OCI-LY3 (cell line): ENCODE measurements at regions not wholly inside any gene's neighbourhood (a gene's known extent, or its start where the extent isn't known, plus 50 kb on each side); places are given as distances from the start of the nearest gene placed in this dataset.

Experiments
- H2AFZ ChIP-seq: fragments of 200-600, 300-600 bp; shearing (Covaris generic); 2 replicates; pipeline ENCODE4 v1.6.0; 2014; ENCODE audit warnings: antibody characterized with exemption, low read depth, low read length
- H3K27ac ChIP-seq: fragments of 200-600, 300-600 bp; sonication (generic); 2 replicates; pipeline ENCODE4 v1.5.1; 2014; ENCODE audit warnings: mild to moderate bottlenecking, low read length, moderate library complexity, mixed read lengths
- H3K27me3 ChIP-seq: fragments of 200-600, 300-600 bp; sonication (generic); 2 replicates; pipeline ENCODE4 v1.6.1; 2014; ENCODE audit warnings: low read depth, low read length, mixed read lengths
- H3K36me3 ChIP-seq: fragments of 200-600, 300-600 bp; sonication (generic); replicated peaks from 2 replicates; pipeline ENCODE3; 2014; ENCODE audit warnings: low read depth, low read length, mixed read lengths
- H3K4me1 ChIP-seq: fragments of 300-600, 200-600 bp; sonication (generic); 2 replicates; pipeline ENCODE4 v1.6.1; 2014; ENCODE audit warnings: low read length, mixed read lengths
- H3K4me2 ChIP-seq: fragments of 200-600, 300-600 bp; sonication (generic); 2 replicates; pipeline ENCODE4 v1.6.1; 2014; ENCODE audit warnings: low read length, mixed read lengths
- H3K4me3 ChIP-seq: fragments of 300-600, 200-600 bp; sonication (generic); 2 replicates; pipeline ENCODE4 v1.5.1; 2014; ENCODE audit warnings: antibody characterized with exemption, mild to moderate bottlenecking, low read length, moderate library complexity
- H3K79me2 ChIP-seq: fragments of 300-600, 200-600 bp; shearing (Covaris generic); 2 replicates; pipeline ENCODE4 v1.6.1; 2014; ENCODE audit warnings: mild to moderate bottlenecking, low read length, mixed read lengths
- H3K9ac ChIP-seq: fragments of 300-600, 200-600 bp; shearing (Covaris generic); 2 replicates; pipeline ENCODE4 v1.6.0; 2014; ENCODE audit warnings: mild to moderate bottlenecking, low read length, moderate library complexity
- H3K9me3 ChIP-seq: fragments of 200-600, 300-600 bp; shearing (Covaris generic); 2 replicates; pipeline ENCODE4 v1.6.1; 2014; ENCODE audit warnings: low read length, mixed read lengths; ENCODE audit not compliant: insufficient read depth
- H4K20me1 ChIP-seq: fragments of 200-600, 300-600 bp; sonication (generic); 2 replicates; pipeline ENCODE4 v1.6.1; 2016; ENCODE audit warnings: low read length, mixed read lengths; ENCODE audit not compliant: insufficient read depth
- EZH2phosphoT487 ChIP-seq: fragments of 200-600 bp; shearing (Covaris generic); IDR thresholded peaks from 2 replicates; pipeline ENCODE4 v1.6.1; 2018; ENCODE audit warnings: antibody characterized with exemption, mixed run types, low read depth
- TF ChIP-seq, protein P1 (sequence below): fragments of 200-600, 300-600 bp; sonication (generic); IDR thresholded peaks from 2 replicates; pipeline ENCODE4 v1.5.1; 2014; ENCODE audit warnings: antibody characterized with exemption, low read length, low read depth

DNA sequence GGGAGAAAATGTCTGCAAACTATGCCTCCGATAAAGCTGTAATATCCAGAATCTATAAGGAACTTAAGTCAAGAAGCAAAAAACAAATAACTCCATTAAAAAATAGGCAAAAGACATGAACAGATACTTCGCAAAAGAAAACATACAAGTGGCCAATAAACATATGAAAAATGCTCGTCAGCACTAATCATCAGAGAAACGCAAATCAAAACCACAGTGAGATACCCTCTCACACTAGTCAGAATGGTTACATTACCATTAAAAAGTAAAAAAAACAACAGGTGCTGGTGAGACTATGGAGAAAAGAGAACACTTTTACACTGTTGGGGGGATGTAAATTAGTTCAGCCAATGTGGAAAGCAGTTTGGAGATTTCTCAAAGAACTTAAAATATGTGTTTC, 498.5 kb upstream of the GRM7 start:
- H3K27ac ChIP-seq = no peak overlapping the region
- no peaks in the 10 kb centered on the region for H3K36me3 ChIP-seq
- H4K20me1 ChIP-seq = no peaks in the 10 kb centered on the region
- no peaks in the 10 kb centered on the region for H3K9me3 ChIP-seq
- TF ChIP-seq EZH2phosphoT487 = no peak
- TF ChIP-seq, protein P1, sequence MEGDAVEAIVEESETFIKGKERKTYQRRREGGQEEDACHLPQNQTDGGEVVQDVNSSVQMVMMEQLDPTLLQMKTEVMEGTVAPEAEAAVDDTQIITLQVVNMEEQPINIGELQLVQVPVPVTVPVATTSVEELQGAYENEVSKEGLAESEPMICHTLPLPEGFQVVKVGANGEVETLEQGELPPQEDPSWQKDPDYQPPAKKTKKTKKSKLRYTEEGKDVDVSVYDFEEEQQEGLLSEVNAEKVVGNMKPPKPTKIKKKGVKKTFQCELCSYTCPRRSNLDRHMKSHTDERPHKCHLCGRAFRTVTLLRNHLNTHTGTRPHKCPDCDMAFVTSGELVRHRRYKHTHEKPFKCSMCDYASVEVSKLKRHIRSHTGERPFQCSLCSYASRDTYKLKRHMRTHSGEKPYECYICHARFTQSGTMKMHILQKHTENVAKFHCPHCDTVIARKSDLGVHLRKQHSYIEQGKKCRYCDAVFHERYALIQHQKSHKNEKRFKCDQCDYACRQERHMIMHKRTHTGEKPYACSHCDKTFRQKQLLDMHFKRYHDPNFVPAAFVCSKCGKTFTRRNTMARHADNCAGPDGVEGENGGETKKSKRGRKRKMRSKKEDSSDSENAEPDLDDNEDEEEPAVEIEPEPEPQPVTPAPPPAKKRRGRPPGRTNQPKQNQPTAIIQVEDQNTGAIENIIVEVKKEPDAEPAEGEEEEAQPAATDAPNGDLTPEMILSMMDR = no peak
- H3K27me3 ChIP-seq = no peaks in the 10 kb centered on the region
- no peaks in the 10 kb centered on the region for H3K79me2 ChIP-seq
- no peaks in the 10 kb centered on the region for H3K4me1 ChIP-seq
- H3K9ac ChIP-seq = no peak overlapping the region
- no peak overlapping the region for H2AFZ ChIP-seq
- H3K4me3 ChIP-seq = no peak overlapping the region
- no peak overlapping the region for H3K4me2 ChIP-seq

DNA sequence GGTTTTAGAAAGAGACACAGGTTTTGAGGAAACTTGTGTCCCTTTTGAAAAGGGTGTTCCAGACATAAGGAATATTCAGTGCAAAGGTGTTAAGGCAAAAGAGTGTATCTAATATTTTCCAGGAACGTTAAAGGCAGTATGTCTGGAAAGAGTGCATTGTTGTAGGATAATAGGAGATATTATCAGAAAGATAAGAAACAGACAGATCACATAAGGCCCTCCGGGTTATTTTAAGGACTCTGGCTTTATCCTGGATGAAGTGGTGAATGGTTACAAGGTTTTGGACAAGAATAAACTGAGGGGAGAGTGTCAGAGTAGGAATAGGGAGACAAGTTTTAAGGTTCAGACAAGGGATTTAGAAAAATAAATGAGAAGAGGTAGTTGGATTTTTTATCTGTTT, 493.7 kb upstream of the GRM7 start:
- no peak overlapping the region for H3K4me3 ChIP-seq
- H3K79me2 ChIP-seq = no peaks in the 10 kb centered on the region
- H3K9me3 ChIP-seq = no peaks in the 10 kb centered on the region
- H3K27me3 ChIP-seq = no peaks in the 10 kb centered on the region
- H3K9ac ChIP-seq = no peak overlapping the region
- H2AFZ ChIP-seq = no peak overlapping the region
- H3K4me2 ChIP-seq = no peak overlapping the region
- no peaks in the 10 kb centered on the region for H4K20me1 ChIP-seq
- no peaks in the 10 kb centered on the region for H3K36me3 ChIP-seq
- TF ChIP-seq EZH2phosphoT487 = no peak
- TF ChIP-seq, protein P1 = no peak
- H3K27ac ChIP-seq = no peak overlapping the region
- H3K4me1 ChIP-seq = no peaks in the 10 kb centered on the region

DNA sequence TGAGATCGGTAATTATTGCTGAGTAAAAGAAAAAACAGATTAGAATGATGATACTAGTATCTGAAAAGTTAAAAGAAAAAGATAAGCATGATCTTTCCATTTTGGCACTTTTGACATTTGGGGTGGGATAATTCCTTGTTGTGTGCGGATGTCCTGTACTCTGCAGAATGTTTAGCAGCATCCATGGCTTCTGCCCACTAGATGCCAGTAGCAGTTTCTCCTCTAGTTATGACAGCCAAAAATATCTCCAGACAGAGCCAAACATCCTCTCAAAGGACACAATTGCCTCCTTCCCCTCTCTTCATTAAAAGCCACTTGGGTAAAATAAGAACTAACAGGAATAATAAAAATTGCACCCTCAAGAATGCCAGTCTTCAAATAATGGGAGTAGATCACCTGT, 468.8 kb upstream of the GRM7 start:
- no peak for TF ChIP-seq EZH2phosphoT487
- TF ChIP-seq, protein P1 = peak; percentile 41
- Histone ChIP-seq H3K4me1 (no peaks in the 10 kb centered on the region), H3K4me2 (no peak overlapping the region), H3K79me2 (no peaks in the 10 kb centered on the region), H4K20me1 (no peaks in the 10 kb centered on the region), H3K27me3 (no peaks in the 10 kb centered on the region), H3K36me3 (no peaks in the 10 kb centered on the region), H3K9me3 (no peaks in the 10 kb centered on the region), H2AFZ (no peak overlapping the region), H3K4me3 (no peak overlapping the region), H3K27ac (no peak overlapping the region), H3K9ac (no peak overlapping the region)

DNA sequence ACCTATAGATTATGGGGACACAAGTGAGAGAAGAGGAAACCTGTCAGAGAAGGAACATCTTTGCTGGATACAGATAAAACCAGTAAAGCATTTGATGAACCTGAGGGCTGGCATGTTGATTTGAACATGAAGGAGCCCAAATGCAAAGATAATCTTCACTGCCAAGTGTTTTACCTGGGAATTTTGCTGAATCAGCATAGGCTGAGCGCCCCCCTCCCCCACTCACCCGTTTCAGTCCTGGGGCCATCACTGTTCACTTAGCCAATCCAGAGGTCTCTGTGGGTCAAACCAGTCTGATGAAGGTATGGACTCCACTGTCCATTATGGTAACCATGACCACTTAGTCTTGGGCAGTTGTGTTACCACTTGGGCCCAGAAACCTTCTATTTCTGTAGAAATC, 466.0 kb upstream of the GRM7 start:
- H3K4me1 ChIP-seq = no peaks in the 10 kb centered on the region
- H4K20me1 ChIP-seq = no peaks in the 10 kb centered on the region
- no peaks in the 10 kb centered on the region for H3K9me3 ChIP-seq
- no peak overlapping the region for H3K27ac ChIP-seq
- no peak overlapping the region for H3K4me3 ChIP-seq
- no peak overlapping the region for H3K4me2 ChIP-seq
- H3K36me3 ChIP-seq = no peaks in the 10 kb centered on the region
- no peak overlapping the region for H3K9ac ChIP-seq
- no peaks in the 10 kb centered on the region for H3K79me2 ChIP-seq
- no peak overlapping the region for H2AFZ ChIP-seq
- H3K27me3 ChIP-seq = no peaks in the 10 kb centered on the region
- no peak for TF ChIP-seq EZH2phosphoT487
- TF ChIP-seq, protein P1 = no peak
